HFF-Myc (cell line): ENCODE measurements at regions not wholly inside any gene's neighbourhood (a gene's known extent, or its start where the extent isn't known, plus 50 kb on each side); places are given as distances from the start of the nearest gene placed in this dataset.
"Not testable (repeated sequence)": the region's sequence is repeated elsewhere in the genome, so short reads cannot be mapped to it uniquely, and the experiment has no call there.

ENCODE experiments used
- DNase-seq: peaks from one replicate; pipeline ENCODE4 v3.0.0-alpha.2; 2011; ENCODE audit warnings: low read depth; ENCODE audit errors: extremely low read depth
- H3K4me3 ChIP-seq: replicated peaks from 2 replicates; pipeline ENCODE4 v1.5.1; 2011; ENCODE audit warnings: low read depth, mild to moderate bottlenecking, control low read depth, low read length
- TF ChIP-seq, protein P1 (sequence below): IDR thresholded peaks from 2 replicates; pipeline ENCODE4 v1.5.1; 2012; ENCODE audit warnings: mild to moderate bottlenecking, low read depth, low read length, control low read depth; ENCODE audit errors: missing control alignments

DNA sequence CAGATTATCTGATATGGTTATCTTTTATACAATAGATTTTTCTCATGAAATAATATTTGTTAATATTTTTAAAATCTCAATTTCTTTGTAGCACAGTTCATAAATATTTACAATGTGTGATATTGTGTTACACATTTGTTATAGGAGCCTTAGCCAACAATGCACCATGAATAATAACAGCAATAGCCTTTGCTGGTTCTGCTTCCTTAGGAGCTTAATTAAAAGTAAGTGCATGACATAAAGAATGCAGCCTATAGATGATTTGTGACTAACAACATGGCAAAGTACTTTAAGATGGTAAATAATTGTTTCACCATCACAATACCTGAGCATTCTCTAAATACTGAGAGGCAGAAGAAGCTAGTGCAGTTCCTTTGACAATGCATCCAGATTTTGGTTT is 156.3 kb upstream of the RASSF8 start:
- TF ChIP-seq, protein P1, sequence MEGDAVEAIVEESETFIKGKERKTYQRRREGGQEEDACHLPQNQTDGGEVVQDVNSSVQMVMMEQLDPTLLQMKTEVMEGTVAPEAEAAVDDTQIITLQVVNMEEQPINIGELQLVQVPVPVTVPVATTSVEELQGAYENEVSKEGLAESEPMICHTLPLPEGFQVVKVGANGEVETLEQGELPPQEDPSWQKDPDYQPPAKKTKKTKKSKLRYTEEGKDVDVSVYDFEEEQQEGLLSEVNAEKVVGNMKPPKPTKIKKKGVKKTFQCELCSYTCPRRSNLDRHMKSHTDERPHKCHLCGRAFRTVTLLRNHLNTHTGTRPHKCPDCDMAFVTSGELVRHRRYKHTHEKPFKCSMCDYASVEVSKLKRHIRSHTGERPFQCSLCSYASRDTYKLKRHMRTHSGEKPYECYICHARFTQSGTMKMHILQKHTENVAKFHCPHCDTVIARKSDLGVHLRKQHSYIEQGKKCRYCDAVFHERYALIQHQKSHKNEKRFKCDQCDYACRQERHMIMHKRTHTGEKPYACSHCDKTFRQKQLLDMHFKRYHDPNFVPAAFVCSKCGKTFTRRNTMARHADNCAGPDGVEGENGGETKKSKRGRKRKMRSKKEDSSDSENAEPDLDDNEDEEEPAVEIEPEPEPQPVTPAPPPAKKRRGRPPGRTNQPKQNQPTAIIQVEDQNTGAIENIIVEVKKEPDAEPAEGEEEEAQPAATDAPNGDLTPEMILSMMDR: no peak
- DNase-seq: no peak
- no peak overlapping the region for H3K4me3 ChIP-seq

DNA sequence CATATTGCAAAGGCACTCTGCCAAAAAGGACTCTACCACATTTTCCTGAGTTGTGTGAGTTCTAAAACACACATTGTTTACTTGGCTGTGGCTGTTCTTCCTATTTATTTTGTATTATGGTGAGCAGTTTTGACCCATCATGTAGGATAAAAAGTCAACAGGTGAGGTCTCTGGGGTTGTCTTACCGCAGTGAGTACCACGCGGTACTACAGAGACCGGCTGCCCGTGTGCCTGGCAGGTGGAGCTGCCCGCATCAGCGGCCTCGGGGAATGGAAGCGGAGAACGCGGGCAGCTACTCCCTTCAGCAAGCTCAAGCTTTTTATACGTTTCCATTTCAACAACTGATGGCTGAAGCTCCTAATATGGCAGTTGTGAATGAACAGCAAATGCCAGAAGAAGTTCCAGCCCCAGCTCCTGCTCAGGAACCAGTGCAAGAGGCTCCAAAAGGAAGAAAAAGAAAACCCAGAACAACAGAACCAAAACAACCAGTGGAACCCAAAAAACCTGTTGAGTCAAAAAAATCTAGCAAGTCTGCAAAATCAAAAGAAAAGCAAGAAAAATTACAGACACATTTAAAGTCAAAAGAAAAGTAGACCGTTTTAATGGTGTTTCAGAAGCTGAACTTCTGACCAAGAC is 155.3 kb upstream of the RASSF8 start:
- DNase-seq, H3K4me3 ChIP-seq: not testable (repeated sequence)

DNA sequence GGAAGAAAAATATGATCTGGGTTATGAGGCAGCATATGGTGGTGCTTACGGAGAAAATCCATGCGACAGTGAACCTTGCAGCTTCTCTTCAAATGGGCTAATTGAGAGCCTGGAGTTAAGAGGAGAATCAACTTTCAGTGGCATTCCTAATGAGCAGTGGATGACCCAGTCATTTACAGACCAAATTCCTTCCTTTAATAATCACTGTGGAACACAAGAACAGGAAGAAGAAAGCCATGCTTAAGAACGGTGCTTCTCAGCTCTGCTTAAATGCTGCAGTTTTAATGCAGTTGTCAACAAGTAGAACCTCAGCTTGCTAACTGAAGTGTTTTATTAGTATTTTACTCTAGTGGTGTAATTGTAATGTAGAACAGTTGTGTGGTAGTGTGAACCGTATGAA is 154.2 kb upstream of the RASSF8 start:
- not testable (repeated sequence) for DNase-seq, H3K4me3 ChIP-seq

DNA sequence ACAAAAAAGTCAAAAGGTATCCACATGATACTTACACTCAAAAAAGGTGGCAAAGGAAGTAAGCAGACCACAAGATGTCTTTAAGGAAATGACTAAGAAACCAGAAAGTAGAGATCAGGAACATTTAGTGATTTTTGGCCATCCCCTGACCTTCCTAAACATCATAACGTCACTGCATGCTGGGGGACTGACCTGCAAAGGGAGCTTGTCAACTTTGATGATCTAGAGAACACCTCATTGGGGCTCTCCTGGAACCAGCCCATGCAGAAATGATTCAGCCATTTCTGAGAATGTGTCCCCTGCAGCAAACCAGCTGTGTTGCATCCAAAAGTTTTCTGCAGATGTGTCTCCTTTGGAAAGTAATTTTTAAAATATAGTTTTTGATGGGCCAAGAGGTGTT is 152.2 kb upstream of the RASSF8 start:
- no peak overlapping the region for H3K4me3 ChIP-seq
- DNase-seq: peak; percentile 69
- TF ChIP-seq, protein P1: no peak

DNA sequence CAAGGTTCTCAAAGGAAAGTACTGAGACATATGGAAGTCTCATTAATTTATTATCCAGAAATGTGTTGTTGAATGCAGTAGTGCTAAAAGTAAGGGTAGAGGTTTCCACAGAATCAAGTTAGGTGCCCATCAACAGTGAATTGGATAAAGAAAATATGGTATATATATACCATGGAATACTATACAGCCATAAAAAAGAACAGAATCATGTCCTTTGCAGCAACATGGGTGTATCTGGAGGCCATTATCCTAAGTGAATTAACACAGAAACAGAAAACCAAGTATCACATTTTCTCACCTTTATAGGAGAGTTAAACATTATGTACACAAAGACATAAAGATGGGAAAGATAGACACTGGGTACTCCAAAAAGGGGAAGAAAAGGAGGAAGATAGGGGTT is 149.9 kb upstream of the RASSF8 start:
- DNase-seq: no peak
- no peak overlapping the region for H3K4me3 ChIP-seq
- TF ChIP-seq, protein P1: no peak

DNA sequence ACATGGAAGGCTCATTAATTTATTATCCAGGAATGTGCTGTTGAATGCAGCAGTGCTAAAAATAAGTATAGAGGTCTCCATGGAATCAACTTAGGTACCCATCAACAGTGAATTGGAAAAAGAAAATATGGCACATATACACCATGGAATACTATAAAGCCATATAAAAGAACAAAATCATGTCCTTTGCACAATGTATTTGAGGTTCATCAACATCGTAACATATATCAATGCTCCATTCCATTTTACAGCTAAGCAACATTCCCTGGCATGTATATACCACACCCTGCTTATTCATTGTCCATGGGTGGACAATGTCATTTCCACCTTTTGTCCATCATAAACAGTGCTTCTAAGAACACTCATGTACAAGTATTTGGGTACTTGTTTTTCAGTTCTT is 147.8 kb upstream of the RASSF8 start:
- TF ChIP-seq, protein P1: no peak
- H3K4me3 ChIP-seq: no peak overlapping the region
- no peak for DNase-seq

DNA sequence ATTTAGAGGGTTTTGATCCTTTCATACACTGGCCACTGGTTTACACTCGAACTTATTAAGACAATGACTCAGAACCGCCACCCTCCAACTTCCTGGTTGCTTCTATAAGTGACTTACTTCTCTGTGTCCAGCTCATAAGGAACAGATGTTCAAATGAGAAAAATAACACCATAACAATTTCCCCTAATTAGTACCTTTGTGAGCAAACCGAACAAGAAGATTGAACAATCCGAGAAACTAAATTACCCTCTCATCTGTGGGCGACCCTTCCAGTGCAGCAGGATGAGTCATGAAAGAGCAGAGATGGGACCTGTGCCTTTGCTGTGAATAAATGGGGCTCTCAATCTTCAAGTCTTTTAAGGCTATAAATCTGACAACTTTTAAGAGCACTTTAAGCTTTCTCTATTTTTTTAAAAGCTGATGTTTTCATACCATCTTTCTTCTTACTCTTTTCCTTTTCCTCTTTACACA is 146.8 kb upstream of the RASSF8 start:
- DNase-seq: peak; percentile 46
- H3K4me3 ChIP-seq: no peak overlapping the region
- TF ChIP-seq, protein P1: no peak

DNA sequence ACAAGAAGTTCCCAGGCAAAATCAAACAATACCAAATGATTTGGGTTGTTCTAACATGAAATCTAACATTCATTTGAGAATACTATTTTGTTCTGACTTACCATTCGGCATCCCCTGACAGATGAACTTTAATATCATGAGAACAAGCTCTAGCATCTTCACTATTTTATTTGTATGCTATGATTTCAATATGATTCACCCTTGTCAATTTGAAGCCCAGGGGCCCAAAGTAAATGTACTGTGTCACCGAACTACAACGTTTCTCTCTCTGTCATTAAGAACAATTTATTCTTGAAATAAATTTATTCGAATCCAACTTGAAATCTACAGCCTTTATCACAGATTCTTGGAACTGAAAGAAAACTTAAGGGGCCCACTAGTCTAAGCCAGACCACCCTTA is 146.2 kb upstream of the RASSF8 start:
- TF ChIP-seq, protein P1: no peak
- H3K4me3 ChIP-seq: no peak overlapping the region
- no peak for DNase-seq
